Right lobe of liver (tissue), 6 donors: ENCODE measurements at regions not wholly inside any gene's neighbourhood (a gene's known extent, or its start where the extent isn't known, plus 50 kb on each side); places are given as distances from the start of the nearest gene placed in this dataset.

Source experiments
- ATAC-seq, 4 donors: fragments of 200-7000 bp; cut with Tn5 transposase; one replicate each; pipeline ENCODE4 v1.9.1; 2020; ENCODE audit warnings: mild to moderate bottlenecking in 4 of 4, moderate library complexity in 4 of 4
- DNase-seq, 3 donors: peaks; one replicate each; pipeline ENCODE4 v3.0.0-alpha.2; 2020
- H3K27ac ChIP-seq, 3 donors: fragments of 200-600 bp; one replicate each; pipeline ENCODE4 v1.8.0; 2022
- H3K27me3 ChIP-seq, 2 donors: fragments of 200-600 bp; one replicate each; pipeline ENCODE4 v1.8.0; 2022
- H3K36me3 ChIP-seq, 4 donors: fragments of 200-600 bp; sonication (generic) in 1 of 4; one replicate each; pipeline versions ENCODE4 v1.5.1 to v1.8.0; 2017 to 2022; ENCODE audit warnings: control low read depth in 1 of 4
- H3K4me1 ChIP-seq, 4 donors: fragments of 200-600 bp; sonication (generic) in 1 of 4; one replicate each; pipeline versions ENCODE4 v1.5.1 to v1.8.0; 2017 to 2022; ENCODE audit warnings: control low read depth in 1 of 4
- H3K4me3 ChIP-seq, 3 donors: fragments of 200-600 bp; one replicate each; pipeline ENCODE4 v1.8.0; 2022
- H3K9me3 ChIP-seq, 4 donors: fragments of 200-600 bp; sonication (generic) in 1 of 4; one replicate each; pipeline versions ENCODE4 v1.5.1 to v1.8.0; 2017 to 2022; ENCODE audit warnings: control low read depth in 1 of 4
- POLR2A ChIP-seq: fragments of 450-650 bp; IDR thresholded peaks from one replicate; pipeline ENCODE4 v1.6.1; 2017; ENCODE audit warnings: antibody characterized with exemption, mild to moderate bottlenecking
- WGBS: methylation state at CpG from one replicate; pipeline ENCODE4 v1.1.6; 2018; ENCODE audit warnings: low coverage, low lambda C conversion rate; ENCODE audit not compliant: insufficient coverage; ENCODE audit errors: missing lambda C conversion rate; 5-methylcytosine and 5-hydroxymethylcytosine counted together
- intact Hi-C, 2 donors: fragments of 100-400 bp; cut with DNase I; formaldehyde crosslinking; loops; one replicate each; pipeline versions ENCODE4 v1.11.2 to v1.14.1; 2022
- TF ChIP-seq, protein P1 (sequence below), 4 donors: fragments of 200-600 bp in 3 of 4; fragments of 450-650 bp in 1 of 4; IDR thresholded peaks; one replicate each; pipeline versions ENCODE4 v1.5.1 to v1.8.0; 2016 to 2022; ENCODE audit warnings: antibody characterized with exemption in 4 of 4, mild to moderate bottlenecking in 2 of 4
- donor health status: DM: no; HTN: yes; CAD: no.
- donor health status: DM: no; HTN: no; CAD: no.
- donor health status: DM: no; HTN: no; CAD: no.
- donor health status: DM: no; HTN: yes; CAD: no.
- donor health status: DM: no; HTN: yes; CAD: no.

DNA sequence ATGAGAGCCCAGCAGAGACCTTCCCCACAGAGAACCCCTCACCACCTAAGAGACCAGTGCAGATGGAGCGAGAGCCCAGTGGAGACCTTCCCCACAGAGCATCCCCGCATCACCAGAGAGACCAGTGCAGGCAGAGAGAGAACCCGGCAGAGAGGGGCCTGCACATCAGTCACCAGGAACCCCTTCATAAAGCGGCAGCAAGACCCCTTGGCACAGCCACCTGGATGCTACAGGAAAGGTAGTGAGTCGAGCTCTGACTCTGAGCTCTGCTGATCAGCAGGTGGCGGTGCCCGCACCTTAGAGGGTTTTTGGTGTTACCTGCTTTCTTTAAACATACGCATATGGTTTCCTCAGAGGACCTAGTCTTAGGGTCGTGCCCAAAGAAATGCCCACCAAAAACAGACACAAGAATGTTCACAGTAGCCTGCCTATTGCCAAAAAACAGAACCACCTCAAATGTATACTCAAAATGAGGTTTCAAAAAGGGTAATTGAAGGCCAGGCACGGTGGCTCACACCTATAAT is 678.7 kb downstream of the BRD1 start:
- no peak for DNase-seq
- no peak for TF ChIP-seq POLR2A
- TF ChIP-seq, protein P1, sequence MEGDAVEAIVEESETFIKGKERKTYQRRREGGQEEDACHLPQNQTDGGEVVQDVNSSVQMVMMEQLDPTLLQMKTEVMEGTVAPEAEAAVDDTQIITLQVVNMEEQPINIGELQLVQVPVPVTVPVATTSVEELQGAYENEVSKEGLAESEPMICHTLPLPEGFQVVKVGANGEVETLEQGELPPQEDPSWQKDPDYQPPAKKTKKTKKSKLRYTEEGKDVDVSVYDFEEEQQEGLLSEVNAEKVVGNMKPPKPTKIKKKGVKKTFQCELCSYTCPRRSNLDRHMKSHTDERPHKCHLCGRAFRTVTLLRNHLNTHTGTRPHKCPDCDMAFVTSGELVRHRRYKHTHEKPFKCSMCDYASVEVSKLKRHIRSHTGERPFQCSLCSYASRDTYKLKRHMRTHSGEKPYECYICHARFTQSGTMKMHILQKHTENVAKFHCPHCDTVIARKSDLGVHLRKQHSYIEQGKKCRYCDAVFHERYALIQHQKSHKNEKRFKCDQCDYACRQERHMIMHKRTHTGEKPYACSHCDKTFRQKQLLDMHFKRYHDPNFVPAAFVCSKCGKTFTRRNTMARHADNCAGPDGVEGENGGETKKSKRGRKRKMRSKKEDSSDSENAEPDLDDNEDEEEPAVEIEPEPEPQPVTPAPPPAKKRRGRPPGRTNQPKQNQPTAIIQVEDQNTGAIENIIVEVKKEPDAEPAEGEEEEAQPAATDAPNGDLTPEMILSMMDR (IDR thresholded peaks at IDR 0.05): no peak
- ATAC-seq: no peak
- no peaks in the 10 kb centered on the region for H3K27me3 ChIP-seq
- H3K9me3 ChIP-seq: no peaks in the 10 kb centered on the region
- WGBS: 56% methylated on average over 3 of the region's 10 CpGs
- H3K4me3 ChIP-seq: no peak overlapping the region
- no peaks in the 10 kb centered on the region for H3K4me1 ChIP-seq
- intact Hi-C loops: no loop called here
- H3K27ac ChIP-seq: no peak overlapping the region
- H3K36me3 ChIP-seq: no peaks in the 10 kb centered on the region

DNA sequence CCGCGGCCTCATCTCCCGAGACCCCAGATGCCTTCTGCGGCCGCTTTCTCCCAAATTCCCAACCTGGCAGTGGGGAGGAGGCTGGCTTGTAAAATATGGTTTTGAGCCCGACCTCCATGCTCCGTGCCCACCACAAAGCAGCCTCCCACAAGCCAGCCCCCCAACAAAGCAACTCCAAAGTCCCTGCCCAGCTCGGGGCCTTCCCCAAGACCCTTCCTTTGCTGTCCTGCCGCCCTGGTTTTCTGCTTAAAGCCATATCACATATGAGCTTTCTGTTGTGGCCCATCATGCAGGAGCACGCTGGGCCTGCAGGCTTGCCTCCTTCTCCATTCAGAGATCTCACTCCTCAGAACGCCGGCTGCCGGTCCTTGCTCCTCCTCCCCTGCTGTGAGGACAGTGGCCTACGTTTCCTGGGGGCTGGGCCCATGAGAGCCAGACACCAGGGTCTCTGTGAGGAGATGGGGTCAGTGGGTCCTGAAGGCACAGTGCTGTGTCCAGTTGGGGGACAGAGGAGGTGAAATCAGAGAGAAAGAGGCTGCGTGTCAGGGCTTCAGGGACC is 680.0 kb downstream of the BRD1 start:
- no peaks in the 10 kb centered on the region for H3K27me3 ChIP-seq
- TF ChIP-seq, protein P1 (IDR thresholded peaks at IDR 0.05): no peak
- no peaks in the 10 kb centered on the region for H3K36me3 ChIP-seq
- DNase-seq (no peak), ATAC-seq (no peak)
- intact Hi-C loops: no loop called here
- 70% methylated on average over 10 of the region's 15 CpGs for WGBS
- no peaks in the 10 kb centered on the region for H3K4me1 ChIP-seq
- H3K9me3 ChIP-seq: no peaks in the 10 kb centered on the region
- no peak overlapping the region for H3K27ac ChIP-seq
- no peak overlapping the region for H3K4me3 ChIP-seq

DNA sequence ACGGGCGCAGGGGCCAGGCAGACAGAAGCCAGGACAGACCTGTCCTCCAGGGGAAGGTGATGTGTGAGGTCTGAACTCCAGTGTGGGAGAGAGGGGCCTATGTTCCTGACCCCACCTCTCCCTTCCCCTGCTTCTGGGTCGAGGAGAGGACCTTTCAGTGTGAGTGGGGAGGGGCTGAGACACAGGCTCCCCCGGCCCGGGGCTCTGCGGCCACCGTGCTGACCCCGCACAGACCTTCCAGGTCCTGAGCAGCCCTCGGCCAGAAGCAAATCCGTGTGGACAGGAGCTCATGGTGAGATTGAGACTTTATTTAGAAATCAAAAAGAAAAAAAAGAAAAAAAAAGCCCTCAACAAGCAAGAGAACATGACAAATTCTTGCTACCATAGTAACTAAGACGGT is 680.5 kb downstream of the BRD1 start:
- ATAC-seq: no peak
- intact Hi-C loops: no loop called here
- no peak overlapping the region for H3K4me3 ChIP-seq
- 31% methylated on average over 7 of the region's 11 CpGs for WGBS
- no peaks in the 10 kb centered on the region for H3K4me1 ChIP-seq
- no peaks in the 10 kb centered on the region for H3K36me3 ChIP-seq
- TF ChIP-seq, protein P1 (IDR thresholded peaks at IDR 0.05): no peak
- TF ChIP-seq POLR2A: no peak
- no peaks in the 10 kb centered on the region for H3K27me3 ChIP-seq
- no peak for DNase-seq
- no peaks in the 10 kb centered on the region for H3K9me3 ChIP-seq
- H3K27ac ChIP-seq: no peak overlapping the region

DNA sequence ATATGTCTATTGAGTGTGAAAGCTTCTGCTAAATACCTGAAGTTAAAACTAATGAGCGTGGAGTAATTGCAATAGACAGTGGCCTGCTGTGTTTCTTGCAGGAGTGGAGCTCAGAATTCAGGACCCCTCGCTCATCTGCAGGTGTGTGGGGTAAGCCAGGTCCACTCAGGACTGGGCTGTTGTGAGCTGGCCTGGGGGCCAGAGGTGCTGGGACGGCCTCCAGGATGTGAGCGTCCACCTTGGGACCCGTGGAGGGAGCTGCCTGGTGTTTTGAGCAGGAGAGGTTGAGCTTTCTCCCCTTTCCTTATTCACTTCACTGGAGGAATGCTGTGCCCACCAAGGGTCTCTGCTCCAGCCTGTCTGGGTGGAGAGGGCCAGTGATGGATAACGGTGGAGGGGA is 681.2 kb downstream of the BRD1 start:
- intact Hi-C loops: no loop called here
- H3K4me3 ChIP-seq: no peak overlapping the region
- no CpG with 5 or more reads among the region's 6 CpGs for WGBS
- no peaks in the 10 kb centered on the region for H3K27me3 ChIP-seq
- TF ChIP-seq, protein P1 (IDR thresholded peaks at IDR 0.05): no peak
- no peak for TF ChIP-seq POLR2A
- H3K36me3 ChIP-seq: no peaks in the 10 kb centered on the region
- H3K4me1 ChIP-seq: no peaks in the 10 kb centered on the region
- no peak overlapping the region for H3K27ac ChIP-seq
- DNase-seq (no peak), ATAC-seq (no peak)
- H3K9me3 ChIP-seq: no peaks in the 10 kb centered on the region

DNA sequence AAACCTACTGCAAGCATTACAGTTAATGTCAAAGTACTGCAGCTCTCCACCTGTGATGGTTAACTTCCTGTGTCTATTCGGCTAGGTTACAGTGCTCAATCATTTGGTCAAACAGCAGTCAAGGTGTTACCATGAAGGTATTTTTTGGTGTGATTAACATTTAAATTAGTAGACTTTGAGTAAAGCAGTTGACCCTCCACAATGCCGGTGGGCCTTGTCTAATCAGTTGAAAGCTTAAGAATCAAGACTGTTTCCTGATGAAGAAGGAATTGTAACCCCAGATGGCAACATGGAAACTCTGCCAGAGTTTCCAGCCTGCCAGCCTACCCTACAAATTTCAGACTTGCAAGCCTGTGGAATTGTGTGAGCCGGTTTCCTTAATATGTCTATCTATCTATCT is 683.9 kb downstream of the BRD1 start:
- 86% methylated on average over 3 of the region's 3 CpGs for WGBS
- TF ChIP-seq, protein P1 (IDR thresholded peaks at IDR 0.05): no peak
- TF ChIP-seq POLR2A: no peak
- H3K27ac ChIP-seq: no peak overlapping the region
- H3K4me1 ChIP-seq: no peaks in the 10 kb centered on the region
- intact Hi-C loops: no loop called here
- H3K9me3 ChIP-seq: no peaks in the 10 kb centered on the region
- ATAC-seq: no peak
- H3K36me3 ChIP-seq: no peaks in the 10 kb centered on the region
- DNase-seq: no peak
- H3K27me3 ChIP-seq: no peaks in the 10 kb centered on the region
- no peak overlapping the region for H3K4me3 ChIP-seq
